ENCODE measurements at regions not wholly inside any gene's neighbourhood (a gene's known extent, or its start where the extent isn't known, plus 50 kb on each side); places are given as distances from the start of the nearest gene placed in this dataset.

- CTCF ChIA-PET = no interaction called here
- intact Hi-C loops (cut with micrococcal nuclease) = no loop called here
- no peak for DNase-seq
- Mint-ChIP-seq H3K4me1 (ENCODE audit: low read depth) (no peaks in the 10 kb centered on the region), H3K9me3 (peaks cover 1% of the 10 kb centered on the region), H3K27me3 (ENCODE audit: low read depth) (no peaks in the 10 kb centered on the region), H3K36me3 (ENCODE audit: low read depth) (no peaks in the 10 kb centered on the region), H3K4me3 (no peak overlapping the region), H3K27ac (no peak overlapping the region)
Observed at GRCh38 chr21:16137106-16137505, 407.3 kb downstream of the USP25 start.

GRCh38 chr21:16145052-16145451, 415.3 kb downstream of the USP25 start:
- intact Hi-C loops (cut with micrococcal nuclease) = no loop called here

GRCh38 chr21:16145479-16145878, 415.7 kb downstream of the USP25 start:
- no peak overlapping the region for H3K27ac Mint-ChIP-seq
- H3K27me3 Mint-ChIP-seq (ENCODE audit: low read depth) = no peaks in the 10 kb centered on the region
- intact Hi-C loops (cut with micrococcal nuclease) = no loop called here
- H3K9me3 Mint-ChIP-seq = peaks cover 1% of the 10 kb centered on the region
- no peak overlapping the region for H3K4me3 Mint-ChIP-seq
- H3K4me1 Mint-ChIP-seq (ENCODE audit: low read depth) = no peaks in the 10 kb centered on the region
- H3K36me3 Mint-ChIP-seq (ENCODE audit: low read depth) = no peaks in the 10 kb centered on the region
- CTCF ChIA-PET = no interaction called here
- DNase-seq = no peak

More at GRCh38 chr21:16145052-16145451, 415.3 kb downstream of the USP25 start:
- Mint-ChIP-seq H3K36me3 (ENCODE audit: low read depth) (no peaks in the 10 kb centered on the region), H3K27ac (no peak overlapping the region), H3K27me3 (ENCODE audit: low read depth) (no peaks in the 10 kb centered on the region), H3K9me3 (peaks cover 1% of the 10 kb centered on the region), H3K4me1 (ENCODE audit: low read depth) (no peaks in the 10 kb centered on the region), H3K4me3 (no peak overlapping the region)
- DNase-seq = no peak
- CTCF ChIA-PET = no interaction called here

GRCh38 chr21:16154321-16154720, 424.5 kb downstream of the USP25 start:
- Mint-ChIP-seq H3K4me1 (ENCODE audit: low read depth) (no peaks in the 10 kb centered on the region), H3K4me3 (no peak overlapping the region), H3K27ac (no peak overlapping the region), H3K9me3 (peaks cover 1% of the 10 kb centered on the region), H3K27me3 (ENCODE audit: low read depth) (no peaks in the 10 kb centered on the region), H3K36me3 (ENCODE audit: low read depth) (no peaks in the 10 kb centered on the region)
- DNase-seq = no peak
- intact Hi-C loops (cut with micrococcal nuclease) = no loop called here
- CTCF ChIA-PET = interaction anchor here (1.1 kb wide), 1 partner anchor 11 kb away, joined by 3 read pairs; no protein-coding TSS in a partner anchor

- Mint-ChIP-seq H3K4me3 (no peak overlapping the region), H3K27ac (no peak overlapping the region), H3K27me3 (ENCODE audit: low read depth) (no peaks in the 10 kb centered on the region), H3K36me3 (ENCODE audit: low read depth) (no peaks in the 10 kb centered on the region), H3K9me3 (no peaks in the 10 kb centered on the region), H3K4me1 (ENCODE audit: low read depth) (no peaks in the 10 kb centered on the region)
- intact Hi-C loops (cut with micrococcal nuclease) = no loop called here
- CTCF ChIA-PET = interaction anchor here (1.1 kb wide), 1 partner anchor 10 kb away, joined by 3 read pairs; no protein-coding TSS in a partner anchor
- no peak for DNase-seq
Observed at GRCh38 chr21:16154951-16155635, 425.3 kb downstream of the USP25 start.

GRCh38 chr21:16156841-16157489, 427.2 kb downstream of the USP25 start:
- Mint-ChIP-seq H3K36me3 (ENCODE audit: low read depth) (no peaks in the 10 kb centered on the region), H3K27ac (no peak overlapping the region), H3K27me3 (ENCODE audit: low read depth) (no peaks in the 10 kb centered on the region), H3K4me1 (ENCODE audit: low read depth) (no peaks in the 10 kb centered on the region), H3K9me3 (no peaks in the 10 kb centered on the region), H3K4me3 (no peak overlapping the region)
- CTCF ChIA-PET = no interaction called here
- DNase-seq = no peak
- intact Hi-C loops (cut with micrococcal nuclease) = no loop called here

- DNase-seq = no peak
- Mint-ChIP-seq H3K4me1 (ENCODE audit: low read depth) (no peaks in the 10 kb centered on the region), H3K4me3 (no peak overlapping the region), H3K9me3 (no peaks in the 10 kb centered on the region), H3K27ac (no peak overlapping the region), H3K27me3 (ENCODE audit: low read depth) (no peaks in the 10 kb centered on the region), H3K36me3 (ENCODE audit: low read depth) (no peaks in the 10 kb centered on the region)
- intact Hi-C loops (cut with micrococcal nuclease) = no loop called here
- CTCF ChIA-PET = no interaction called here
Observed at GRCh38 chr21:16159213-16159970, 429.6 kb downstream of the USP25 start.

GRCh38 chr21:16159971-16160350, 430.2 kb downstream of the USP25 start:
- H3K36me3 Mint-ChIP-seq (ENCODE audit: low read depth) = no peaks in the 10 kb centered on the region
- intact Hi-C loops (cut with micrococcal nuclease) = no loop called here
- CTCF ChIA-PET = no interaction called here
- H3K4me3 Mint-ChIP-seq = no peak overlapping the region
- no peaks in the 10 kb centered on the region for H3K9me3 Mint-ChIP-seq
- H3K4me1 Mint-ChIP-seq (ENCODE audit: low read depth) = no peaks in the 10 kb centered on the region
- H3K27ac Mint-ChIP-seq = no peak overlapping the region
- DNase-seq = no peak
- peaks cover 2% of the 10 kb centered on the region for H3K27me3 Mint-ChIP-seq (ENCODE audit: low read depth)

GRCh38 chr21:16162953-16163352, 433.2 kb downstream of the USP25 start:
- H3K9me3 Mint-ChIP-seq = no peaks in the 10 kb centered on the region
- H3K4me3 Mint-ChIP-seq = no peak overlapping the region
- H3K36me3 Mint-ChIP-seq (ENCODE audit: low read depth) = no peaks in the 10 kb centered on the region
- intact Hi-C loops (cut with micrococcal nuclease) = no loop called here
- peaks cover 4% of the 10 kb centered on the region for H3K27me3 Mint-ChIP-seq (ENCODE audit: low read depth)
- no peak for DNase-seq
- no peaks in the 10 kb centered on the region for H3K4me1 Mint-ChIP-seq (ENCODE audit: low read depth)
- CTCF ChIA-PET = no interaction called here
- no peak overlapping the region for H3K27ac Mint-ChIP-seq

GRCh38 chr21:16169102-16169511, 439.3 kb downstream of the USP25 start:
- DNase-seq = no peak
- intact Hi-C loops (cut with micrococcal nuclease) = no loop called here
- H3K27me3 Mint-ChIP-seq (ENCODE audit: low read depth) = peaks cover 4% of the 10 kb centered on the region
- H3K4me3 Mint-ChIP-seq = no peak overlapping the region
- CTCF ChIA-PET = no interaction called here
- no peaks in the 10 kb centered on the region for H3K36me3 Mint-ChIP-seq (ENCODE audit: low read depth)
- H3K27ac Mint-ChIP-seq = no peak overlapping the region
- H3K4me1 Mint-ChIP-seq (ENCODE audit: low read depth) = no peaks in the 10 kb centered on the region
- H3K9me3 Mint-ChIP-seq = no peaks in the 10 kb centered on the region

GRCh38 chr21:16169779-16170178, 440.0 kb downstream of the USP25 start:
- no peaks in the 10 kb centered on the region for H3K9me3 Mint-ChIP-seq
- DNase-seq = no peak
- H3K4me3 Mint-ChIP-seq = no peak overlapping the region
- H3K27ac Mint-ChIP-seq = no peak overlapping the region
- H3K36me3 Mint-ChIP-seq (ENCODE audit: low read depth) = no peaks in the 10 kb centered on the region
- H3K27me3 Mint-ChIP-seq (ENCODE audit: low read depth) = peaks cover 4% of the 10 kb centered on the region
- CTCF ChIA-PET = no interaction called here
- intact Hi-C loops (cut with micrococcal nuclease) = no loop called here
- H3K4me1 Mint-ChIP-seq (ENCODE audit: low read depth) = no peaks in the 10 kb centered on the region

GRCh38 chr21:16176570-16176969, 446.8 kb downstream of the USP25 start:
- CTCF ChIA-PET = no interaction called here
- Mint-ChIP-seq H3K4me1 (ENCODE audit: low read depth) (peaks cover 4% of the 10 kb centered on the region), H3K4me3 (no peak overlapping the region)

GRCh38 chr21:16177532-16177931, 447.8 kb downstream of the USP25 start:
- Mint-ChIP-seq H3K36me3 (ENCODE audit: low read depth) (no peaks in the 10 kb centered on the region), H3K9me3 (no peaks in the 10 kb centered on the region), H3K4me3 (no peak overlapping the region), H3K4me1 (ENCODE audit: low read depth) (peaks cover 4% of the 10 kb centered on the region), H3K27ac (no peak overlapping the region), H3K27me3 (ENCODE audit: low read depth) (peaks cover 2% of the 10 kb centered on the region)
- CTCF ChIA-PET = no interaction called here
- DNase-seq = no peak
- intact Hi-C loops (cut with micrococcal nuclease) = no loop called here

More at GRCh38 chr21:16176570-16176969, 446.8 kb downstream of the USP25 start:
- Mint-ChIP-seq H3K27ac (no peak overlapping the region), H3K27me3 (ENCODE audit: low read depth) (peaks cover 2% of the 10 kb centered on the region), H3K36me3 (ENCODE audit: low read depth) (no peaks in the 10 kb centered on the region), H3K9me3 (no peaks in the 10 kb centered on the region)
- intact Hi-C loops (cut with micrococcal nuclease) = no loop called here
- no peak for DNase-seq
